ENCODE measurements at regions not wholly inside any gene's neighbourhood (a gene's known extent, or its start where the extent isn't known, plus 50 kb on each side); places are given as distances from the start of the nearest gene placed in this dataset.

DNA sequence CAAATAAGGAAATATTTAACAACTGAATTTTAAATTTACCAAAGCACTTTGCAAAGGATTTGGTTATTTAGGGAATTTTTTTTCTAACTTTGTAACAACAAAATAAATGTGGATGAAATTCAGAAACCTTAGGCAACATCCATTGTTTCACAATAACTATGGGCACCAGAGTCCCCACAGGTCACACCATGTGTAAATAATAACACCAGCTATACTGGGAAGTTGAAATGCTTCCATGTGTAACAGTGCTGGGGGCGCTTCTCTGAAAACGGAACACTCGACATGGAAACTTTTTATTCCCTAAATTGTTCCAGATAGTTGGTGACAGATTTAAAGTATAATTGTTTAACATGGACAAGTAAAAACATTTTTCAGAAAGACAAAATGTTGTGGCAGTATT, 818.6 kb downstream of the TNS3 start:
- intact Hi-C loops (cut with DNase I) = no loop called here
- TF ChIP-seq, protein P1, sequence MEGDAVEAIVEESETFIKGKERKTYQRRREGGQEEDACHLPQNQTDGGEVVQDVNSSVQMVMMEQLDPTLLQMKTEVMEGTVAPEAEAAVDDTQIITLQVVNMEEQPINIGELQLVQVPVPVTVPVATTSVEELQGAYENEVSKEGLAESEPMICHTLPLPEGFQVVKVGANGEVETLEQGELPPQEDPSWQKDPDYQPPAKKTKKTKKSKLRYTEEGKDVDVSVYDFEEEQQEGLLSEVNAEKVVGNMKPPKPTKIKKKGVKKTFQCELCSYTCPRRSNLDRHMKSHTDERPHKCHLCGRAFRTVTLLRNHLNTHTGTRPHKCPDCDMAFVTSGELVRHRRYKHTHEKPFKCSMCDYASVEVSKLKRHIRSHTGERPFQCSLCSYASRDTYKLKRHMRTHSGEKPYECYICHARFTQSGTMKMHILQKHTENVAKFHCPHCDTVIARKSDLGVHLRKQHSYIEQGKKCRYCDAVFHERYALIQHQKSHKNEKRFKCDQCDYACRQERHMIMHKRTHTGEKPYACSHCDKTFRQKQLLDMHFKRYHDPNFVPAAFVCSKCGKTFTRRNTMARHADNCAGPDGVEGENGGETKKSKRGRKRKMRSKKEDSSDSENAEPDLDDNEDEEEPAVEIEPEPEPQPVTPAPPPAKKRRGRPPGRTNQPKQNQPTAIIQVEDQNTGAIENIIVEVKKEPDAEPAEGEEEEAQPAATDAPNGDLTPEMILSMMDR (IDR thresholded peaks at IDR 0.05; ENCODE audit: borderline replicate concordance, extremely low read depth, insufficient read depth) = no peak
- FAIRE-seq (no peak), DNase-seq (no peak)
- Histone ChIP-seq H3K27ac (ENCODE audit: low read depth in 2 of 2, low read length in 2 of 2) (no peak overlapping the region), H3K4me1 (ENCODE audit: control insufficient read depth in 2 of 3, insufficient read depth in 2 of 3, low read depth in 1 of 3, low read length in 3 of 3) (peaks cover 0 to 2% (median 0%) of the 10 kb centered on the region in 3 donors), H3K36me3 (ENCODE audit: control insufficient read depth in 2 of 3, insufficient read depth in 3 of 3, low read length in 3 of 3) (no peaks in the 10 kb centered on the region), H3K27me3 (ENCODE audit: control insufficient read depth, insufficient read depth, low read length) (no peaks in the 10 kb centered on the region), H3K9me3 (ENCODE audit: control insufficient read depth in 2 of 3, insufficient read depth in 1 of 3, low read length in 3 of 3) (no peaks in the 10 kb centered on the region), H3K9ac (ENCODE audit: low read length in 3 of 3) (no peak overlapping the region), H3K4me3 (ENCODE audit: low read length in 3 of 3) (no peak overlapping the region)

DNA sequence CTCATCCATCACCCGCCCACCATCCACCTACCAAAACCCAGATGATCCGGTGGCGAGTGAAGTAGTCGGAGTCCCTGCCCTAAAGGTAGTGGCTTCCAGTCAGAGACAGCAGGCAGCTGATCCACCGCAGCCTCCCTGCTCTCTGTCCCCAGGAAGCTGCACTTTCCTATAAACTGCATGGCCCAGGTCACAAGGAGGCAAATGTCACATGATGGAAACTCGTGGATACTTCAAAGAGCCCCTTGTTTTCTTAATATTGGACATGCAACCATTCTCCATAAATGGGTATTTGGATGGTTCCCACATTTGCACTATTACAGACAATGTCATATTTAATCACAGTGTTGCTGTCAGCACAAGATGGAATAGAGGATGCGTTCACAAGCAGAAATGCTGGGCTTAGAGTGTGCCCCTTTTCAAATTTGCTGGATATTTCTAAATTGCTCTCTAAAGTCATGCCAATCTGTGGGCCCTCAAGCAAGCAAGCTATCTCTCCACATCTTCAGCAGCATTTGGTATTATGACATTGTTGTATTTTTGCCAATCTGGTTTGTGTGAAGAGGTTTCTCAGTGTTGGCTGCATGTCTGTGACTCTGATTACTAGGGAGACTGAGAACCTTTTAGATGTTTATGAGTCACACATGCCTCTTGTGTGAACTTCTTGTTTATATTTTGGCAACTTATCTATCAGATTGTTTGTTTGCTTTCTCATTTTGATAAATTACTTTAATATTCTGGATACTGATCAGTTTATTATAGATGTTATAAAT, 822.0 kb downstream of the TNS3 start:
- H3K4me1 ChIP-seq (ENCODE audit: control insufficient read depth in 2 of 3, insufficient read depth in 2 of 3, low read depth in 1 of 3, low read length in 3 of 3) = peaks cover 0 to 2% (median 0%) of the 10 kb centered on the region in 3 donors
- H3K9me3 ChIP-seq (ENCODE audit: control insufficient read depth in 2 of 3, insufficient read depth in 1 of 3, low read length in 3 of 3) = no peaks in the 10 kb centered on the region
- no peaks in the 10 kb centered on the region for H3K27me3 ChIP-seq (ENCODE audit: control insufficient read depth, insufficient read depth, low read length)
- intact Hi-C loops (cut with DNase I) = no loop called here
- H3K36me3 ChIP-seq (ENCODE audit: control insufficient read depth in 2 of 3, insufficient read depth in 3 of 3, low read length in 3 of 3) = no peaks in the 10 kb centered on the region
- TF ChIP-seq, protein P1 (IDR thresholded peaks at IDR 0.05; ENCODE audit: borderline replicate concordance, extremely low read depth, insufficient read depth) = no peak
- H3K4me3 ChIP-seq (ENCODE audit: low read length in 3 of 3) = no peak overlapping the region
- no peak overlapping the region for H3K9ac ChIP-seq (ENCODE audit: low read length in 3 of 3)
- DNase-seq (no peak), FAIRE-seq (no peak)
- H3K27ac ChIP-seq (ENCODE audit: low read depth in 2 of 2, low read length in 2 of 2) = no peak overlapping the region

DNA sequence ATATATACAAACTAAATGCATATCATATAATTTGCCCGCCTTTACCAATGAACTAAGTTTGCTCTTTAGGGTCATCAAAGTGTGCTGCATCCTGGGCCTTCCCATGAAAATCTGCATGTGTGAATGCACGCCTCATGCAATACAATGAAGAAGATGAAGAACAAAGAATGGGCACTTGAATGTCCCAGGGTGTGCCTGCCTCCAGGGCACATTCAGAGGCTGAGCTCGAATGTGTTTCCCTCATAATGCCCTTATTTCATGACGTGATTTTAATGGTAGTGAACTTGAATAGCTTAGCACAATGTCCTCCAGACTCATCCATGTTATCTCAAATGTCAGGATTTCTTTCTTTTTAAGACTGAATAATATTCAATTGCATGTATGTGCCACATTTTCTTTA, 824.9 kb downstream of the TNS3 start:
- H3K4me3 ChIP-seq (ENCODE audit: low read length in 3 of 3) = no peak overlapping the region
- TF ChIP-seq, protein P1 (IDR thresholded peaks at IDR 0.05; ENCODE audit: borderline replicate concordance, extremely low read depth, insufficient read depth) = no peak
- H3K9ac ChIP-seq (ENCODE audit: low read length in 3 of 3) = no peak overlapping the region
- FAIRE-seq (no peak), DNase-seq (no peak)
- no peak overlapping the region for H3K27ac ChIP-seq (ENCODE audit: low read depth in 2 of 2, low read length in 2 of 2)
- H3K9me3 ChIP-seq (ENCODE audit: control insufficient read depth in 2 of 3, insufficient read depth in 1 of 3, low read length in 3 of 3) = no peaks in the 10 kb centered on the region
- H3K36me3 ChIP-seq (ENCODE audit: control insufficient read depth in 2 of 3, insufficient read depth in 3 of 3, low read length in 3 of 3) = no peaks in the 10 kb centered on the region
- H3K27me3 ChIP-seq (ENCODE audit: control insufficient read depth, insufficient read depth, low read length) = no peaks in the 10 kb centered on the region
- no peaks in the 10 kb centered on the region for H3K4me1 ChIP-seq (ENCODE audit: control insufficient read depth in 2 of 3, insufficient read depth in 2 of 3, low read depth in 1 of 3, low read length in 3 of 3)
- intact Hi-C loops (cut with DNase I) = no loop called here
